ENCODE measurements at regions not wholly inside any gene's neighbourhood (a gene's known extent, or its start where the extent isn't known, plus 50 kb on each side); places are given as distances from the start of the nearest gene placed in this dataset.

DNA sequence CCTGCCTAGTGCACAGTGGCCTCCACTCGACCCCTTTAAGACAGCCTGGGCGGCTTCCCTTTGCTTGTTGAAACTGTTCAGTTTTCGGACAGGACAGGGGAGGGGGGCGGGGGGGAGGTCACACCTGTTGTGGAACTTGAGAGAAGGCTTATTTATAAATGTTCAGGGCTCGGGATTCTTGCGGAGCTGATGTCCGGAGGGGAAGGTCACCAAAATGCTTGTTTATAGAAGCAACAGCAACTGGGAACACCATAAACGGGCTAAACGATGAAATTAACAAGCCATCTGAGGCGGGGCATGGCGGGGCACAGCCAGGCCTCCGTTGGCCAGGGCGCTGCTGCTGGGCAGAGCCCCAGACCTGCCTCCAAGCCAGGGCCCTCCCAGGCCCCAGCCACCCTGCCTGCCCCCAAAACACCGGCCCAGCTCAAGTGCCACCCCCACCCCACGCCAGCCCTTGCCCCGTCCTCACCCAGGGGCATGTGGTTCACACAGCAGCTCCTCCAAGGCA lies 59.8 kb upstream of the CASZ1 start:
- TF ChIP-seq POLR2A (IDR thresholded peaks at IDR 0.05; ENCODE audit: low read length) (no peak), ESRRA (IDR thresholded peaks at IDR 0.05; ENCODE audit: borderline replicate concordance, low read length) (no peak), ZFP36 (IDR thresholded peaks at IDR 0.05; ENCODE audit: borderline replicate concordance, partially characterized antibody) (no peak), KDM1A (IDR thresholded peaks at IDR 0.05; ENCODE audit: low read depth) (no peak), NFE2L2 (conservative IDR thresholded peaks at IDR 0.05; ENCODE audit: low read length) (no peak), EHMT2 (IDR thresholded peaks at IDR 0.05; ENCODE audit: low read depth) (no peak), HEYL (CRISPR knock-in tag; IDR thresholded peaks at IDR 0.05) (no peak), CHD2 (IDR thresholded peaks at IDR 0.05; ENCODE audit: low read length, partially characterized antibody) (no peak), MAZ (IDR thresholded peaks at IDR 0.05; ENCODE audit: borderline replicate concordance, low read depth, low read length) (no peak), CEBPB (IDR thresholded peaks at IDR 0.05) (no peak)
- TF ChIP-seq, protein P1, sequence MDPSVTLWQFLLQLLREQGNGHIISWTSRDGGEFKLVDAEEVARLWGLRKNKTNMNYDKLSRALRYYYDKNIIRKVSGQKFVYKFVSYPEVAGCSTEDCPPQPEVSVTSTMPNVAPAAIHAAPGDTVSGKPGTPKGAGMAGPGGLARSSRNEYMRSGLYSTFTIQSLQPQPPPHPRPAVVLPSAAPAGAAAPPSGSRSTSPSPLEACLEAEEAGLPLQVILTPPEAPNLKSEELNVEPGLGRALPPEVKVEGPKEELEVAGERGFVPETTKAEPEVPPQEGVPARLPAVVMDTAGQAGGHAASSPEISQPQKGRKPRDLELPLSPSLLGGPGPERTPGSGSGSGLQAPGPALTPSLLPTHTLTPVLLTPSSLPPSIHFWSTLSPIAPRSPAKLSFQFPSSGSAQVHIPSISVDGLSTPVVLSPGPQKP (IDR thresholded peaks at IDR 0.05; ENCODE audit: low read depth, low read length) = no peak
- TF ChIP-seq, protein P2, sequence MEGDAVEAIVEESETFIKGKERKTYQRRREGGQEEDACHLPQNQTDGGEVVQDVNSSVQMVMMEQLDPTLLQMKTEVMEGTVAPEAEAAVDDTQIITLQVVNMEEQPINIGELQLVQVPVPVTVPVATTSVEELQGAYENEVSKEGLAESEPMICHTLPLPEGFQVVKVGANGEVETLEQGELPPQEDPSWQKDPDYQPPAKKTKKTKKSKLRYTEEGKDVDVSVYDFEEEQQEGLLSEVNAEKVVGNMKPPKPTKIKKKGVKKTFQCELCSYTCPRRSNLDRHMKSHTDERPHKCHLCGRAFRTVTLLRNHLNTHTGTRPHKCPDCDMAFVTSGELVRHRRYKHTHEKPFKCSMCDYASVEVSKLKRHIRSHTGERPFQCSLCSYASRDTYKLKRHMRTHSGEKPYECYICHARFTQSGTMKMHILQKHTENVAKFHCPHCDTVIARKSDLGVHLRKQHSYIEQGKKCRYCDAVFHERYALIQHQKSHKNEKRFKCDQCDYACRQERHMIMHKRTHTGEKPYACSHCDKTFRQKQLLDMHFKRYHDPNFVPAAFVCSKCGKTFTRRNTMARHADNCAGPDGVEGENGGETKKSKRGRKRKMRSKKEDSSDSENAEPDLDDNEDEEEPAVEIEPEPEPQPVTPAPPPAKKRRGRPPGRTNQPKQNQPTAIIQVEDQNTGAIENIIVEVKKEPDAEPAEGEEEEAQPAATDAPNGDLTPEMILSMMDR (IDR thresholded peaks at IDR 0.05) = no peak
